Dendritic cell treated with granulocyte-macrophage colony-stimulating factor and Interleukin-4, amounts not matched to agents 40 ng/mL and 50 ng/mL, for 4 days (primary cell): ENCODE measurements at regions not wholly inside any gene's neighbourhood (a gene's known extent, or its start where the extent isn't known, plus 50 kb on each side); places are given as distances from the start of the nearest gene placed in this dataset.
"Not testable (repeated sequence)": the region's sequence is repeated elsewhere in the genome, so short reads cannot be mapped to it uniquely, and the experiment has no call there.

ENCODE experiments used
- H3K27ac Mint-ChIP-seq: one replicate; pipeline ENCODE4 v1.8.0; 2022; ENCODE audit warnings: mild to moderate bottlenecking, mixed read lengths
- H3K27me3 Mint-ChIP-seq: one replicate; pipeline ENCODE4 v1.8.0; 2022; ENCODE audit warnings: mild to moderate bottlenecking, mixed read lengths
- H3K36me3 Mint-ChIP-seq: one replicate; pipeline ENCODE4 v1.8.0; 2022; ENCODE audit warnings: low read depth, mixed read lengths
- H3K4me1 Mint-ChIP-seq: one replicate; pipeline ENCODE4 v1.8.0; 2022; ENCODE audit warnings: low read depth, mixed read lengths
- H3K4me3 Mint-ChIP-seq: one replicate; pipeline ENCODE4 v1.8.0; 2022; ENCODE audit warnings: mild to moderate bottlenecking, moderate library complexity, mixed read lengths
- H3K9me3 Mint-ChIP-seq: one replicate; pipeline ENCODE4 v1.8.0; 2022; ENCODE audit warnings: mixed read lengths
- intact Hi-C: fragments of 100-400 bp; cut with micrococcal nuclease; formaldehyde crosslinking; loops from one replicate; pipeline ENCODE4 v1.15.0; 2022

DNA sequence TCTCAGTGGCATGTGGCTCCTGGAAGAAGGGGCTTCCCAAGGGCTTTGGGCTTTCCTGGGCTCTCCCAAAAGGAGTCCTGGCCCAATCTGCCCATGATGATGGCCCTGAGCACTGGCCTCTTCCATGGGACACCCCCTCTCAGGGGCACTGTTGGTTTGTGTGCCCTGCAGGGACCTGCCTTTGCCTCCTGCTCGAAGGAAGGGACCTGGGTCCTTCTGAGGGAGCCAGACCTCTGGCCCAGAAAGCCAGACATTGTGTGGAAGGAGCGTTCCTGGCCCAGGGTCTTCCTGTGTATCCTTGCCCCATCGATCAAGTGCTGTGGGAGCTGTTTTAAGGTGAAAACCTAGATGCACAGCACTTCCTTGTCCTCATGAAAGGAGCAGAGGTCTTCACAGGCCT is 1689.3 kb downstream of the TP53TG3F start:
- no peaks in the 10 kb centered on the region for H3K36me3 Mint-ChIP-seq
- H3K4me3 Mint-ChIP-seq: no peak overlapping the region
- intact Hi-C loops: no loop called here
- H3K9me3 Mint-ChIP-seq: peaks cover 95% of the 10 kb centered on the region
- H3K27me3 Mint-ChIP-seq: no peaks in the 10 kb centered on the region
- H3K4me1 Mint-ChIP-seq: no peaks in the 10 kb centered on the region
- H3K27ac Mint-ChIP-seq: no peak overlapping the region

DNA sequence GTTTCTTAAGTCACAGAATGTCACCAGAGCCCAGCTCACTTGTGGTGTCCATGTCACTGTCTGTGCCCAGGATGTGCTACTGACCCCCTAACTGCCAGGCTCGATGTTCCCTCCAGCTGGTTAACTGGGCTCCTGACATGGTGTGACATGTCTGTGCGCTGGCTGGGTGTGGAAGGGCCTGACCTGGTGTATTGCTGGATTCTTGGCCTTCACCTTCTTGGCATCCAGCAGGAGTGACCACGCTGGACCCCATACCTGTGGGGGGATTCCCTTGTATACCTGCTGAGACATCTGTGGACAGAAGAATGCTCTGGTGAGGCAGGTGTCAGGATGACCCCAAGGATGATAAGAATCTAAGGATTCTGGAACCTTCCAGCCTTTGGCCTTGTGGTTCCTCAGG is 1690.1 kb downstream of the TP53TG3F start:
- H3K36me3 Mint-ChIP-seq: no peaks in the 10 kb centered on the region
- H3K9me3 Mint-ChIP-seq: peaks cover 95% of the 10 kb centered on the region
- H3K4me3 Mint-ChIP-seq: no peak overlapping the region
- intact Hi-C loops: no loop called here
- no peaks in the 10 kb centered on the region for H3K27me3 Mint-ChIP-seq
- H3K27ac Mint-ChIP-seq: no peak overlapping the region
- H3K4me1 Mint-ChIP-seq: no peaks in the 10 kb centered on the region

DNA sequence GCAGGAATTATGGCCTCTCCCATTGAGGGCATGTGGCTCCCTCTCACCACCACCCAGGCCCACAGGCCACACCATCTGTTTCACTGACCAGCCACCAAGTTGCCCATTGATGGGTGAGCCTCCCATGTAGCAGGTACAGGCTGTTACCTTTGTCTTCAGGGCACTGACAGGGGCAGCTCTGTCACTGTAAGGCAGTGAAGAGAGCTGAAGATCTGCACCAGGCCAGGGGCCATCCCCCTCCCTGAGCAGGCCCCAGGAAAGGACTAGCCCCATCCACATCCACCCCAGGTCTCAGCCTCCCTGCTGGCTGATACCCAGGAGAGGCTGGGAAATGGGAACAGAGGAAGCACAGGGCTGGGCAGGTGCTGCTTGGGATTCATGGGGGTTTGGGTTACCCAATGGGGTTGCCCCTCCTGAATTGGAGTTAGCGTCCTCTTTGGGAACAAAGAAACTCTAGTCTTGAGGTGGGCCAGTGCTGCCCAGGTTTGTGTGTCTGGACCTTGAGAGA is 1691.4 kb downstream of the TP53TG3F start:
- H3K4me3 Mint-ChIP-seq: no peak overlapping the region
- no peaks in the 10 kb centered on the region for H3K27me3 Mint-ChIP-seq
- H3K9me3 Mint-ChIP-seq: peaks cover 90% of the 10 kb centered on the region
- H3K36me3 Mint-ChIP-seq: no peaks in the 10 kb centered on the region
- H3K27ac Mint-ChIP-seq: no peak overlapping the region
- no peaks in the 10 kb centered on the region for H3K4me1 Mint-ChIP-seq
- intact Hi-C loops: no loop called here

DNA sequence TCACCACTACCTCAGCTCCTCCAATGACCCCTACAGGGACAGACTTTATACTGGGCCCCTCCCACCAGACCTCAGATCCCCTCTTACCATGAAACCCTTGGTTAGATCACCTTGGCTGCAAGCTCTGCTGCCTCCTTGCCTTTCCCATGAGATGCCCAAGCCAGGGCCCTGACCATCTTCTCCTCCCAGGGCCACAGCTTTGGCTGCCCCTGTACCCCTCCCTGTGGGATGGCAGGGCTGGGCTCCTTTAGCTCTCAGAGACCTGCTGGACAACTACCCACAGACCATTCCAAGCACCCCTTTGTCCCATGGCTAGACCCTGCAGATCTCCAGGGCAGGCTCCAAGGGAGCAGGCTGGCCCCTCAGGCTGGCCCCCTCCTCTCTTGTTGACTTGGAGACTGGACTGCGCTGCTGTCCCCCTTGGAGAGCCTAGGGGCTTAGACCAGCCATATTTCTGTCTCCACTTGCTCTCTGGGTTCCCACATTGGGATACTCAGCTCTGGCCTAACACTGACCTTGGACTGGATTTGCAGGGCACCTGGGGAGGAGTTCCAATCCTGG is 1692.7 kb downstream of the TP53TG3F start:
- Mint-ChIP-seq H3K9me3 (peaks cover 87% of the 10 kb centered on the region), H3K27me3 (no peaks in the 10 kb centered on the region), H3K4me1 (no peaks in the 10 kb centered on the region), H3K36me3 (no peaks in the 10 kb centered on the region), H3K27ac (no peak overlapping the region), H3K4me3 (no peak overlapping the region)
- intact Hi-C loops: no loop called here

DNA sequence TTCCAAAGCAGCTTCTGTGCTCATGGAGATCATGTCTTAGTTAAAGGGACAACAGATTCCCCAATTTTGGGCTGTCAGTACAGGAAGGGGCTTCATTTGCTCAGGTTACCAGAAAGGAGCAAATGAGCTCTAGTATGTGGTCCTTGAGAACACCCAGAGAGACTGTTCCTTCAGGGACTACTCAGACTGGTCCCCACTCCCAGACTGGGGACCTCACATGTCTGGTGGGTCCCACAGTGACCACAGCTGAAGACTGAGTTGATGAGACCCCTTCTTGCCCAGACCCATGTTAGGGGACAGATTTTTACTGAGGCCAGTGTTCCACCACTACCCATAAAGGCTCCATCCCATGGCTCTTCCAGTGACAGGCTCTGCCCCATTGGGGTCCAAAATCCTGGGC is 1695.2 kb downstream of the TP53TG3F start:
- Mint-ChIP-seq H3K27me3 (no peaks in the 10 kb centered on the region), H3K9me3 (peaks cover 83% of the 10 kb centered on the region), H3K27ac (no peak overlapping the region), H3K36me3 (no peaks in the 10 kb centered on the region), H3K4me3 (no peak overlapping the region), H3K4me1 (no peaks in the 10 kb centered on the region)
- intact Hi-C loops: no loop called here

DNA sequence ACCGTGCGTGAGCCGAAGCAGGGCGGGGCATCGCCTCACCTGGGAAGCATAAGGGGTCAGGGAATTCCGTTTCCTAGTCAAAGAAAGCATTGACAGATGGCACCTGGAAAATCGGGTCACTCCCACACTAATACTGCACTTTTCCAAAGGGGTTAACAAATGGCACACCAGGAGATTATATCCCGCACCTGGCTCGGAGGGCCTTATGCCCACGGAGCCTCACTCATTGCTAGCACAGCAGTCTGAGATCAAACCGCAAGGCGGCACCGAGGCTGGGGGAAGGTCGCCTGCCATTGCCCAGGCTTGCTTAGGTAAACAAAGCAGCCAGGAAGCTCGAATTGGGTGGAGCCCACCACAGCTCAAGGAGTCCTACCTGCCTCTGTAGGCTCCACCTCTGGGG is 1698.1 kb downstream of the TP53TG3F start:
- H3K4me3 Mint-ChIP-seq, H3K27me3 Mint-ChIP-seq, H3K27ac Mint-ChIP-seq, intact Hi-C loops, H3K4me1 Mint-ChIP-seq, H3K36me3 Mint-ChIP-seq: not testable (repeated sequence)
- H3K9me3 Mint-ChIP-seq: peaks cover 78% of the 10 kb centered on the region

DNA sequence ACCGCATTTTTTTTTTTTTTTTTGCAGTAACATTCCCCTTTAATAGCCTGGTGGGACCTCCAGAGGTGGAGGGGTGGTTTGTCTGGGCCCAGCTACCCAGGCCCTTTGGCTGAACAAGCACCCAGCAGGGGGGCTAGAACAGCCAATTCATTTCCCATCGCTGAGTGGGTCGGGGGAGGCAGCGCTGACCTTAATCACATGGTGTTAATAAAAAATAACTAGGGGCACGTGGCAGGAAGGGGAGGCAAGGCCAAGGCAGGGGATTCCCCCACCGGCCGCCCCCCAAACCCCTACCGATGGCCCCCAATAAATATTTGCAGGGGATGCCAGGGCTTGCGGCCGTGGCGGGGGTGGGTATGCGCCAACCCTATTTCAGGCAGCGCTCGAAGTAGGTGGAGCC is 1709.9 kb downstream of the TP53TG3F start:
- H3K9me3 Mint-ChIP-seq: peaks cover 61% of the 10 kb centered on the region
- H3K27me3 Mint-ChIP-seq, H3K36me3 Mint-ChIP-seq, H3K4me3 Mint-ChIP-seq, H3K27ac Mint-ChIP-seq, intact Hi-C loops, H3K4me1 Mint-ChIP-seq: not testable (repeated sequence)

DNA sequence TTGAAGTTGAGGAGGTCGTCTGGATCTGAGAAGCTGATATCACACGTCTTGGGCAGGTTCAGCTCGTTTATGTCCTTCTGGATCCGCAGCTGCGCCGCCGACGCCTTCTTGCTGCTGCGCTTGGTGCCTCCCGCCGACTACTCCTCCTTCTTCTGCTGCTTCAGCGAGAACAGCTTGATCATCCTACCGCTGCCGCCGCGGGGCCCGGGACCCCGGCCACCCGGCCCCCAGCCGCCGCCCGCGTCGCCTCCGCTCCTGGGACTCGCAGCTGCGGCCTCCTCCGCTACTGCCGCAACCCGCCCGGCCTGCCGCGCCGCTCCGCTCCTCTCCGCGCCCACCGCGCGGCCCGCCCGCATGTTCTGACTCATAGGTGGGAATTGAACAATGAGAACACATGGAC is 1710.6 kb downstream of the TP53TG3F start:
- H3K4me3 Mint-ChIP-seq, H3K27ac Mint-ChIP-seq, H3K4me1 Mint-ChIP-seq, H3K27me3 Mint-ChIP-seq, H3K36me3 Mint-ChIP-seq, intact Hi-C loops: not testable (repeated sequence)
- peaks cover 58% of the 10 kb centered on the region for H3K9me3 Mint-ChIP-seq

DNA sequence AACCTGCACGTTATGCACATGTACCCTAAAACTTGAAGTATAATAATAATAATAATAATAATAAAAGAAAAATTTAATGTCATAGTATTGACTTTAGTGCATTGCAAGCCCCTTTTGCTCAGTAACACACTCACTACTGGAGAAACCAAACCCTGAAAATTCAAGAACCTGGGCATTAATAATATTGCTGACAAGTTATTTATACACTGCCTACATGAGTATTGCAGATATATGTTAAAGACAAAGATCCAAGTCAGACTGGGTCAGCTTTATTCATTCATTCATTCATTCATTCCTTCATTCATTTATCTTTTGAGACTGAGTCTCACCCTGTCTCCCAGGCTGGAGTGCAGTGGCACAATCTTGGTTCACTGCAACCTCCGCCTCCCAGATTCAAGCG is 1711.2 kb downstream of the TP53TG3F start:
- H3K27ac Mint-ChIP-seq: no peak overlapping the region
- no peak overlapping the region for H3K4me3 Mint-ChIP-seq
- no peaks in the 10 kb centered on the region for H3K27me3 Mint-ChIP-seq
- H3K4me1 Mint-ChIP-seq: no peaks in the 10 kb centered on the region
- peaks cover 56% of the 10 kb centered on the region for H3K9me3 Mint-ChIP-seq
- intact Hi-C loops: no loop called here
- H3K36me3 Mint-ChIP-seq: no peaks in the 10 kb centered on the region

DNA sequence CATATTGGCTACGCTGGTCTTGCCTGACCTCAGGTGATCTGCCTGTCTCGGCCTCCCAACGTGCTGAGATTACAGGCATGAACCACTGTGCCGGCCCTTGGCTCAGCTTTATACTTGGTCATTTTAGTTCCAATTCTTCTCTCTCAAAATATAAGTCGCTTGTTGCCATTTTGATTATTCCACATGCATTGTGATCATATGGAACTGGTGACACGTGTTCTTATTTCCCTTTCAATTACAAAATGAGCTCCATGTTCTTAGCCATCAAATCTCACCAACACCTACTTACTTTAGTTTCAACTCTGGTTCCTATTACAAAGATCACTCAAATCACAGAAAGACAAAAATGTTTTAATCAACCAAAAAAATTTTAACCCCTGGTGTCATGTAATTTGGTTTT is 1711.7 kb downstream of the TP53TG3F start:
- Mint-ChIP-seq H3K27me3 (no peaks in the 10 kb centered on the region), H3K27ac (no peak overlapping the region), H3K4me1 (no peaks in the 10 kb centered on the region), H3K9me3 (peaks cover 54% of the 10 kb centered on the region), H3K36me3 (no peaks in the 10 kb centered on the region), H3K4me3 (no peak overlapping the region)
- intact Hi-C loops: no loop called here

DNA sequence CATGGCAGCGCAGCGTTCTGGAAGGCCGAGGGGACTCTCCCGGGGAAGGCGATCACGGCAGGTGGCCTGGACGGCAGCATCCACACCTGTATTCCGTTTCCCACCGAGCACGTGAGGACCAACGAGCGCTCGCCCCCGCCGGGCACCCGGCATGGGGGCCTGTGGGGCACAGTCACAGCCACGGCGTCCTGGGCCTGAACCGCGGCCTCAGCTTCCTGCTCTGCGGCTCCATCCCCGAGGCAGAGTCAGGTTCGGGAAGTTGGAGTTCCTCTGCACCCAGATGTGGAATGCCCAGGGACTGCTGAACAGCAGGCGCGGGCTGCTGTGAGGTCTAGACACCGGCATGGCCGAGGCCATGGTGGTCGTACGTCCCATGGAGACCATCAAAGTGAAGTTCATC is 1713.9 kb downstream of the TP53TG3F start:
- no peak overlapping the region for H3K27ac Mint-ChIP-seq
- intact Hi-C loops: no loop called here
- no peaks in the 10 kb centered on the region for H3K4me1 Mint-ChIP-seq
- H3K4me3 Mint-ChIP-seq: no peak overlapping the region
- H3K36me3 Mint-ChIP-seq: no peaks in the 10 kb centered on the region
- H3K9me3 Mint-ChIP-seq: peaks cover 63% of the 10 kb centered on the region
- H3K27me3 Mint-ChIP-seq: no peaks in the 10 kb centered on the region

DNA sequence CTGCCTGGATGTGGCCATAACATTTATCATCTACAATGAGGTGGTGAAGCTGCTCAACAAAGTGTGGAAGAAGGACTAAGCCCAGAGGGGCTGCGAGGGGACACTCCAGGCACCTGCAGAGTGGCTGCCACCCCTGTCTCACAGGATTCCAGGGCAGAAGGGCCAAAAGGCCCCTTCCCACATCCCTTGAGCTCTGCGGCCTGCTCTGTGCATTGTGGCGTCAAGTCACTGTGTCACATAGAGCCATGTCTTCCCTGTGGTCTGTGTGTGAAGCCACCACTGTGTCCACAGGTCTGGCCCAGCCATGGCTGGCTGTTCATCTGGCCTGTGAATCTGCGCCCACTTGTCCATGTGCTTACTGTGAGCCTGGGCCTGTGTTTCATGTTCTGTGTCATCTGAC is 1714.6 kb downstream of the TP53TG3F start:
- no peak overlapping the region for H3K4me3 Mint-ChIP-seq
- no peaks in the 10 kb centered on the region for H3K4me1 Mint-ChIP-seq
- H3K27ac Mint-ChIP-seq: no peak overlapping the region
- H3K9me3 Mint-ChIP-seq: peaks cover 63% of the 10 kb centered on the region
- intact Hi-C loops: no loop called here
- no peaks in the 10 kb centered on the region for H3K27me3 Mint-ChIP-seq
- H3K36me3 Mint-ChIP-seq: no peaks in the 10 kb centered on the region

DNA sequence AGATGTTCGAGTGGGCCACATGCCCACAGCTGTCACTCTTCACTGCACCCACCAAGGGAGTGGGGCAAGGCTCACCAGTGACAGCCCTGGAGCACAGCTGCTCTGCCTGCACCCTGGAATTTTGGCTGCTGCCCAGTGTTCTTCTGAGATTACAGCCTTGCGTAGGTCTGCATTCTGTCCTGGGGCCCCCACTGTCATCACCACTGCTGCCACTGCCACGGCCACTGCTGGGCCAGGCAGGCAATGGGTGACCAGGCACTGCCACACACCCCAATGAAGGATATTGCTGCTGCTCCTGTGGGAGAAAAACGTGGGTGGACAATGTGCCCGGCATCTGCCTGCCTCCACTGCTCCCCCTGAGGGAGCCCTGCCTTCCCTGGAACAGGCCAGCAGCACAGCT is 1717.0 kb downstream of the TP53TG3F start:
- no peak overlapping the region for H3K27ac Mint-ChIP-seq
- H3K9me3 Mint-ChIP-seq: peaks cover 49% of the 10 kb centered on the region
- H3K4me1 Mint-ChIP-seq: no peaks in the 10 kb centered on the region
- no peak overlapping the region for H3K4me3 Mint-ChIP-seq
- H3K36me3 Mint-ChIP-seq: no peaks in the 10 kb centered on the region
- H3K27me3 Mint-ChIP-seq: no peaks in the 10 kb centered on the region
- intact Hi-C loops: no loop called here

DNA sequence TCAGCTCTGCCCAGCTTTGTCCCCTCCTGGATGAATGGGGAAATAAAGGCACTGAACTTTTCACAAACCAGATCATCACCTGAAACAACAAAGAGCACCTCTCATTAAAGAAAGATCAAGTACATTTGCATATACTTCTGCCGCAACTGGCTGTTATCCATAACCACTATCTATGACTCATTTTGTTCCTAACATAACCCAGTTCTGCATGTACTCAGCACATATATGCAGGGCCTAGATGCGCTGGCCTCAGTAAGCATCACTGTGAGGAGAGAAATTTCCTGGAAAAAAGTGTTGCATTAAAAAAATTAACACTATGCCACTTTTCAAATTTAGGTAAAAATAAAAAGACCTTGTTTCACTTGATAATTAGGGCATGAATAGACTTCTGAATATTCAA is 1718.4 kb downstream of the TP53TG3F start:
- H3K27ac Mint-ChIP-seq: no peak overlapping the region
- no peaks in the 10 kb centered on the region for H3K27me3 Mint-ChIP-seq
- H3K4me3 Mint-ChIP-seq: no peak overlapping the region
- H3K36me3 Mint-ChIP-seq: no peaks in the 10 kb centered on the region
- H3K9me3 Mint-ChIP-seq: peaks cover 48% of the 10 kb centered on the region
- no peaks in the 10 kb centered on the region for H3K4me1 Mint-ChIP-seq
- intact Hi-C loops: no loop called here

DNA sequence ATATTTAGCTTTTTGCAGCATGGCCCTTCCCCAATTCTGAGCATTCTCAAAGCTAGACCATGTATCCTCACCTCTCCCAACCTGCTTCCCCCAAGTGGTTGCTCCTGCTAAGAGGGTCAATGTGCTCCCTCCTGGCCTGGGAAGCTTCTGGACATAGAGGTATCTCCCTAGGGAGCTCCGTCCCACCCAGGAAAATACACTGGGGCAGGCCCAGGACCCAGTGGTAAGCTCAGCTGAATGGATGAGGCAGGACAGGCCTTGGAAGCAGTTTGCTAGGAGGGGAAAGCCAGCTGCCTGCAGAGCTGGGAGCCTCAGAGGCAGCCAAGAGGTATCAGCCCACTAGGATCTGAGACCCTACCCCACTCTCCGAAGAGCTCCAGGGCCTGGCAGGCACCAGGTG is 1721.6 kb downstream of the TP53TG3F start:
- no peaks in the 10 kb centered on the region for H3K4me1 Mint-ChIP-seq
- no peaks in the 10 kb centered on the region for H3K27me3 Mint-ChIP-seq
- H3K27ac Mint-ChIP-seq: no peak overlapping the region
- no peak overlapping the region for H3K4me3 Mint-ChIP-seq
- intact Hi-C loops: no loop called here
- H3K36me3 Mint-ChIP-seq: no peaks in the 10 kb centered on the region
- peaks cover 57% of the 10 kb centered on the region for H3K9me3 Mint-ChIP-seq
